IMR-90 (cell line): ENCODE measurements at regions not wholly inside any gene's neighbourhood (a gene's known extent, or its start where the extent isn't known, plus 50 kb on each side); places are given as distances from the start of the nearest gene placed in this dataset.
A peak's percentile ranks its signal among the peaks of the same experiment; 100 is the strongest.

Experiments used
- CEBPB ChIP-seq: IDR thresholded peaks from 2 replicates; pipeline ENCODE4 v1.6.1; 2012; ENCODE audit warnings: low read depth, low read length, improper control_type of control experiment
- CTCF ChIP-seq: conservative IDR thresholded peaks from 2 replicates; pipeline ENCODE4 v1.5.1; 2012; ENCODE audit warnings: mild to moderate bottlenecking, low read depth, low read length, improper control_type of control experiment
- ELK1 ChIP-seq: fragments of 150-350 bp; IDR thresholded peaks from 2 replicates; pipeline ENCODE4 v1.6.1; 2016; ENCODE audit warnings: low read depth, mild to moderate bottlenecking, low read length, moderate library complexity, borderline replicate concordance
- MAFK ChIP-seq: IDR thresholded peaks from 2 replicates; pipeline ENCODE4 v1.6.1; 2012; ENCODE audit warnings: low read depth, low read length, improper control_type of control experiment
- POLR2A ChIP-seq: IDR thresholded peaks from 2 replicates; pipeline ENCODE4 v1.6.1; 2012; ENCODE audit warnings: mild to moderate bottlenecking, low read depth, low read length
- RAD21 ChIP-seq: IDR thresholded peaks from 2 replicates; pipeline ENCODE4 v1.6.1; 2012; ENCODE audit warnings: low read length, improper control_type of control experiment
- RCOR1 ChIP-seq: IDR thresholded peaks from 2 replicates; pipeline ENCODE4 v1.6.1; 2012; ENCODE audit warnings: mild to moderate bottlenecking, low read length, improper control_type of control experiment; ENCODE audit not compliant: insufficient replicate concordance
- RFX5 ChIP-seq: IDR thresholded peaks from 2 replicates; pipeline ENCODE4 v1.8.0; 2012; ENCODE audit warnings: low read depth, mild to moderate bottlenecking, low read length, moderate library complexity
- SMC3 ChIP-seq: fragments of 150-350 bp; IDR thresholded peaks from 2 replicates; pipeline ENCODE4 v1.6.1; 2016; ENCODE audit warnings: low read depth, mild to moderate bottlenecking, antibody characterized with exemption, low read length, moderate library complexity
- USF2 ChIP-seq: fragments of 150-350 bp; IDR thresholded peaks from 2 replicates; pipeline ENCODE4 v1.6.1; 2017; ENCODE audit warnings: mild to moderate bottlenecking, antibody characterized with exemption, low read length, low read depth

GRCh38 chr10:128606055-128606454 lies 479.8 kb upstream of the MKI67 start:
- no peak for TF ChIP-seq CTCF
- no peak for TF ChIP-seq POLR2A
- no peak for TF ChIP-seq RFX5
- no peak for TF ChIP-seq ELK1
- TF ChIP-seq RCOR1 = no peak
- peak; percentile 33; the same call in 1 of the 2 replicates for TF ChIP-seq CEBPB
- TF ChIP-seq MAFK = no peak
- TF ChIP-seq USF2 = no peak
- no peak for TF ChIP-seq SMC3
- TF ChIP-seq RAD21 = no peak
